HepG2 (cell line): ENCODE measurements at regions not wholly inside any gene's neighbourhood (a gene's known extent, or its start where the extent isn't known, plus 50 kb on each side); places are given as distances from the start of the nearest gene placed in this dataset.

Experiments
- ATF6 ChIP-seq: sonication (generic); formaldehyde crosslinking; conservative IDR thresholded peaks from 2 replicates; pipeline ENCODE4 v1.4.0; 2020; ENCODE audit warnings: missing genetic modification reagents
- FOXJ3 ChIP-seq: sonication (generic); formaldehyde crosslinking; IDR thresholded peaks from 2 replicates; pipeline ENCODE4 v1.4.0; 2020; ENCODE audit warnings: missing genetic modification reagents, mild to moderate bottlenecking, borderline replicate concordance
- HNF4A ChIP-seq: sonication (generic); formaldehyde crosslinking; IDR thresholded peaks from 2 replicates; pipeline ENCODE4 v1.4.0; 2020; ENCODE audit warnings: missing genetic modification reagents
- MIXL1 ChIP-seq: IDR thresholded peaks from 2 replicates; pipeline ENCODE4 v1.6.1; 2016
- RNF219 ChIP-seq: sonication (generic); formaldehyde crosslinking; IDR thresholded peaks from 2 replicates; pipeline ENCODE4 v1.5.0; 2020; ENCODE audit warnings: mild to moderate bottlenecking, missing genetic modification reagents
- SNAPC4 ChIP-seq: sonication (generic); formaldehyde crosslinking; IDR thresholded peaks from 2 replicates; pipeline ENCODE4 v1.4.0; 2020; ENCODE audit warnings: mild to moderate bottlenecking, missing genetic modification reagents
- SOX13 ChIP-seq, 3 experiments: fragments of 450-650 bp in 1 of 3; sonication (generic) in 1 of 3; formaldehyde crosslinking in 1 of 3; IDR thresholded peaks in 2 of 3; conservative IDR thresholded peaks in 1 of 3; 2 replicates each; pipeline versions ENCODE4 v1.5.0 to v1.6.1; 2016 to 2020; ENCODE audit warnings: antibody characterized with exemption in 1 of 3, mild to moderate bottlenecking in 1 of 3, missing compliant biosample characterization in 1 of 3, missing genetic modification reagents in 1 of 3, moderate library complexity in 1 of 3
- SOX6 ChIP-seq, 2 experiments: fragments of 450-650 bp in 1 of 2; sonication (generic) in 1 of 2; formaldehyde crosslinking in 1 of 2; IDR thresholded peaks; 2 replicates each; pipeline versions ENCODE4 v1.4.0 to v1.6.1; 2017 to 2020; ENCODE audit warnings: antibody characterized with exemption in 1 of 2, mild to moderate bottlenecking in 1 of 2, missing genetic modification reagents in 1 of 2
- ZNF282 ChIP-seq: fragments of 450-650 bp; IDR thresholded peaks from 2 replicates; pipeline ENCODE4 v1.6.1; 2018; ENCODE audit not compliant: partially characterized antibody
- ZNF362 ChIP-seq: sonication (generic); formaldehyde crosslinking; IDR thresholded peaks from 2 replicates; pipeline ENCODE4 v1.4.0; 2020; ENCODE audit warnings: missing genetic modification reagents, mild to moderate bottlenecking, borderline replicate concordance

GRCh38 chr18:1392865-1393734, 488.4 kb downstream of the ADCYAP1 start (continued):
- TF ChIP-seq RNF219 (CRISPR knock-in tag) (no peak), MIXL1 (CRISPR knock-in tag) (peak; percentile 60; the same call in 1 of the 2 replicates), SNAPC4 (CRISPR knock-in tag) (no peak), ZNF362 (CRISPR knock-in tag) (peak; percentile 49; the same call in 1 of the 2 replicates), HNF4A (CRISPR knock-in tag) (peak; percentile 43), SOX13 (IDR thresholded peaks at IDR 0.05) (no peak), SOX13 (CRISPR knock-in tag; conservative IDR thresholded peaks at IDR 0.05 in 1 of 2, IDR thresholded peaks at IDR 0.05 in 1 of 2) (peak in 1 of 2 experiments; percentile 14; a peak in 1 of 4 replicates), ATF6 (CRISPR knock-in tag) (no peak), ZNF282 (no peak), SOX6 (IDR thresholded peaks at IDR 0.05) (no peak), SOX6 (CRISPR knock-in tag; IDR thresholded peaks at IDR 0.05) (peak; percentile 37; the same call in 1 of the 2 replicates), FOXJ3 (CRISPR knock-in tag) (peak; percentile 20; the same call in 1 of the 2 replicates)
